Frontal cortex (tissue), 3 donors: ENCODE measurements at regions not wholly inside any gene's neighbourhood (a gene's known extent, or its start where the extent isn't known, plus 50 kb on each side); places are given as distances from the start of the nearest gene placed in this dataset.

Experiments used
- DNase-seq, 2 donors: peaks; one replicate each; pipeline ENCODE4 v3.0.0; 2012; ENCODE audit warnings: low spot score in 2 of 2
- FAIRE-seq: peaks from 2 replicates; lab custom pipeline; 2012; peaks lifted over from hg19 to GRCh38; lab: Jason Lieb, UNC
- donor health status: control.
- donor health status: control.
- donor health status: control.

GRCh38 chr1:87650306-87650705, 321.6 kb downstream of the LMO4 start:
- FAIRE-seq (no peak), DNase-seq (no peak)

- no peak for FAIRE-seq
- no peak for DNase-seq
Observed at GRCh38 chr1:87652176-87652575, 323.5 kb downstream of the LMO4 start.

- no peak for FAIRE-seq
- DNase-seq, result no peak
Observed at GRCh38 chr1:87665151-87665550, 336.5 kb downstream of the LMO4 start.

- DNase-seq, result no peak
- FAIRE-seq, result no peak
Observed at GRCh38 chr1:87666681-87667080, 338.0 kb downstream of the LMO4 start.

GRCh38 chr1:87669674-87670073, 341.0 kb downstream of the LMO4 start:
- DNase-seq (no peak), FAIRE-seq (no peak)

- DNase-seq, result no peak
- FAIRE-seq, result no peak
Observed at GRCh38 chr1:87673309-87673708, 344.6 kb downstream of the LMO4 start.

GRCh38 chr1:87673748-87674147, 345.1 kb downstream of the LMO4 start:
- FAIRE-seq, result no peak
- DNase-seq, result no peak

GRCh38 chr1:87674791-87675190, 346.1 kb downstream of the LMO4 start:
- DNase-seq (no peak), FAIRE-seq (no peak)

- DNase-seq (no peak), FAIRE-seq (no peak)
Observed at GRCh38 chr1:87678266-87678665, 349.6 kb downstream of the LMO4 start.

GRCh38 chr1:87682565-87682964, 353.9 kb downstream of the LMO4 start:
- DNase-seq, result no peak
- FAIRE-seq, result no peak

- FAIRE-seq (no peak), DNase-seq (no peak)
Observed at GRCh38 chr1:87683196-87683956, 354.7 kb downstream of the LMO4 start.

GRCh38 chr1:87684194-87684593, 355.5 kb downstream of the LMO4 start:
- DNase-seq (no peak), FAIRE-seq (no peak)

- DNase-seq, result no peak
- FAIRE-seq, result no peak
Observed at GRCh38 chr1:87684713-87685205, 356.1 kb downstream of the LMO4 start.

- DNase-seq (no peak), FAIRE-seq (no peak)
Observed at GRCh38 chr1:87685311-87686135, 356.8 kb downstream of the LMO4 start.

GRCh38 chr1:87686136-87686495, 357.4 kb downstream of the LMO4 start:
- DNase-seq (no peak), FAIRE-seq (no peak)

- no peak for DNase-seq
- FAIRE-seq, result no peak
Observed at GRCh38 chr1:87686671-87687070, 358.0 kb downstream of the LMO4 start.

- DNase-seq, result no peak
- no peak for FAIRE-seq
Observed at GRCh38 chr1:87688136-87688535, 359.5 kb downstream of the LMO4 start.

- FAIRE-seq, result no peak
- DNase-seq, result no peak
Observed at GRCh38 chr1:87689487-87689886, 360.8 kb downstream of the LMO4 start.

GRCh38 chr1:87696483-87696882, 367.8 kb downstream of the LMO4 start:
- DNase-seq, result no peak
- FAIRE-seq, result no peak

- DNase-seq (no peak), FAIRE-seq (no peak)
Observed at GRCh38 chr1:87702455-87702854, 373.8 kb downstream of the LMO4 start.

GRCh38 chr1:87705233-87705632, 376.6 kb downstream of the LMO4 start:
- DNase-seq (no peak), FAIRE-seq (no peak)
